ENCODE measurements at regions not wholly inside any gene's neighbourhood (a gene's known extent, or its start where the extent isn't known, plus 50 kb on each side); places are given as distances from the start of the nearest gene placed in this dataset.
"Not testable (repeated sequence)": the region's sequence is repeated elsewhere in the genome, so short reads cannot be mapped to it uniquely, and the experiment has no call there.

DNA sequence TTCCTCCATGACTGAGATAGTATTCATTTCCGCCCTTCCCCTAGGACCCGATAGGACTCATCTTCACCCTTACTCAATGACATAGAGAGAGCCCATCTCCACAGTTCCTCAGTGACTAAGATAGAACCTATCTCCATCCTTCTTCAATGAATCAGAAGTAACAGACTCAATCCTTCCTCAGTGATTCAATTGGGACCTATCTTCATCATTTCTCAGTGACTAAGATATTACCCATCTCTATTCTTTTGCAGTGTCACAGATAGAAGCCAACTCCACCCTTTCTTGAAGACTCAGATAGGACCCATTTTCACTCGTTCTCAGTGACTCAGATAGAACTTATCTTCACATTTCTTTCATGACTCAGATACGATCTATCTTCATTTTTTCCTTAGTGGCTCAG lies 164.6 kb downstream of the FBXO4 start:
- no peaks in the 10 kb centered on the region for H3K36me3 ChIP-seq (replicated peaks; ENCODE audit: insufficient read depth, low read length)

GRCh38 chr5:42090162-42090561 lies 165.1 kb downstream of the FBXO4 start:
- Histone ChIP-seq H3K9me3 (replicated peaks; ENCODE audit: insufficient read depth, low read length) (no peaks in the 10 kb centered on the region), H3K4me3 (ENCODE audit: low read length) (no peak overlapping the region), H3K27ac (ENCODE audit: low read length) (no peak overlapping the region), H3K27me3 (replicated peaks; ENCODE audit: insufficient read depth, low read length) (no peaks in the 10 kb centered on the region), H4K20me1 (ENCODE audit: insufficient read depth, low read length) (no peaks in the 10 kb centered on the region), H3K9me2 (replicated peaks; ENCODE audit: insufficient read depth, low read length) (0 out of 2 replicates have a peak, but pooled peaks cover 2% of the 10 kb centered on the region), H2AFZ (ENCODE audit: low read length) (no peak overlapping the region), H3K4me1 (ENCODE audit: low read length) (no peaks in the 10 kb centered on the region), H3K36me3 (replicated peaks; ENCODE audit: insufficient read depth, low read length) (no peaks in the 10 kb centered on the region), H3K79me2 (ENCODE audit: low read length) (no peaks in the 10 kb centered on the region), H3F3A (ENCODE audit: insufficient read depth, low read length) (no peaks in the 10 kb centered on the region), H3K9ac (ENCODE audit: low read length) (no peak overlapping the region), H3K4me2 (ENCODE audit: low read depth, low read length) (no peak overlapping the region)
- no peak for DNase-seq
- TF ChIP-seq CTCF (IDR thresholded peaks at IDR 0.05; ENCODE audit: low read length) (no peak), EZH2phosphoT487 (IDR thresholded peaks at IDR 0.05; ENCODE audit: low read length) (no peak), EZH2 (optimal IDR thresholded peaks at IDR 0.05; ENCODE audit: low read depth, low read length) (no peak)

More for the DNA sequence above, 164.6 kb downstream of the FBXO4 start:
- H3K4me3 ChIP-seq (ENCODE audit: low read length), result no peak overlapping the region
- no peak for TF ChIP-seq CTCF (IDR thresholded peaks at IDR 0.05; ENCODE audit: low read length)
- H3K4me1 ChIP-seq (ENCODE audit: low read length), result no peaks in the 10 kb centered on the region
- H3F3A ChIP-seq (ENCODE audit: insufficient read depth, low read length), result no peaks in the 10 kb centered on the region
- no peaks in the 10 kb centered on the region for H3K9me3 ChIP-seq (replicated peaks; ENCODE audit: insufficient read depth, low read length)
- H3K9ac ChIP-seq (ENCODE audit: low read length), result no peak overlapping the region
- no peak overlapping the region for H3K4me2 ChIP-seq (ENCODE audit: low read depth, low read length)
- no peaks in the 10 kb centered on the region for H3K79me2 ChIP-seq (ENCODE audit: low read length)
- DNase-seq, result no peak
- no peaks in the 10 kb centered on the region for H3K27me3 ChIP-seq (replicated peaks; ENCODE audit: insufficient read depth, low read length)
- H4K20me1 ChIP-seq (ENCODE audit: insufficient read depth, low read length), result no peaks in the 10 kb centered on the region
- H3K27ac ChIP-seq (ENCODE audit: low read length), result no peak overlapping the region
- no peak overlapping the region for H2AFZ ChIP-seq (ENCODE audit: low read length)
- 0 out of 2 replicates have a peak, but pooled peaks cover 2% of the 10 kb centered on the region for H3K9me2 ChIP-seq (replicated peaks; ENCODE audit: insufficient read depth, low read length)

DNA sequence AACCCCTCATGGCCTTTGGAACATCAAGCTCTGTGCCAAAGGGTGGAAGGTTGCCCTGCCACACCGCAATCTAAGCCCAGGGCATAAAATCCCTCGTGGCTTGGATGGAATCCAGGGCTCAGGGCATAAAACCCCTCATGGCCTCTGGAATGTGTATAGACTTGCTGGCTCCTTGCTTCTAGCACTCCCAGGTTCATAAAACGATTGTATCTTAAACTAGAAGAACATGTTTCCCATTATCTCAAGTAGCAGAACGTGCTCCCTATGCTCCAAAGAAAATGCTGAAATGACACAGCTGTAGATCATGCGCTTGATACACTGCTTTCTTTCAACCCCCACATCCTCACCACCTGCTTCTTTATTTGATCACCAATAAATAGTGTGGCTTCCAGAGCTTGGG lies 174.8 kb downstream of the FBXO4 start:
- H3F3A ChIP-seq (ENCODE audit: insufficient read depth, low read length); H3K79me2 ChIP-seq (ENCODE audit: low read length); H3K36me3 ChIP-seq (replicated peaks; ENCODE audit: insufficient read depth, low read length); H3K4me1 ChIP-seq (ENCODE audit: low read length); H3K4me3 ChIP-seq (ENCODE audit: low read length); H2AFZ ChIP-seq (ENCODE audit: low read length); DNase-seq; H3K27me3 ChIP-seq (replicated peaks; ENCODE audit: insufficient read depth, low read length); H3K27ac ChIP-seq (ENCODE audit: low read length); H3K4me2 ChIP-seq (ENCODE audit: low read depth, low read length); H3K9me2 ChIP-seq (replicated peaks; ENCODE audit: insufficient read depth, low read length); H3K9ac ChIP-seq (ENCODE audit: low read length); H3K9me3 ChIP-seq (replicated peaks; ENCODE audit: insufficient read depth, low read length); H4K20me1 ChIP-seq (ENCODE audit: insufficient read depth, low read length): not testable (repeated sequence)

DNA sequence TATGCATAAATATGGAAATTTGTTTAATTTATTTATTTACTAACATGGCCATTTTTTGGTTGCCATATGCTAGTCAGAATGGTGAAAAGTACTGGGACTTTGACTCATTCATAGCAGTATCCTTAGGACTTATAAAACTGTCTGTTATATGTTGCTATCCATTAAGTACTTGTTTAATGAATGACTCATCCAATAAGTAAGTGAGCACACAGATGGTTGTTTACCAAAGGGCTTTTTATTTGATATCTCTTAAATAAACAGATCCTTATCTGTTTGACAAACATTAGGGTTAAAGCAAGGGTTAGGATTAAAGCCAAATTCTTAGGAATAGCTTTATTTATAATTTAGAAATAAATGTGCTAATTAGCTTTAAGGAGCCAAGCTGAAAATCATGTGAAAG lies 183.4 kb downstream of the FBXO4 start:
- H4K20me1 ChIP-seq (ENCODE audit: insufficient read depth, low read length), result no peaks in the 10 kb centered on the region
- H3K4me3 ChIP-seq (ENCODE audit: low read length), result no peak overlapping the region

More for the DNA sequence above, 183.4 kb downstream of the FBXO4 start:
- Histone ChIP-seq H2AFZ (ENCODE audit: low read length) (no peak overlapping the region), H3K79me2 (ENCODE audit: low read length) (no peaks in the 10 kb centered on the region), H3F3A (ENCODE audit: insufficient read depth, low read length) (no peaks in the 10 kb centered on the region), H3K9ac (ENCODE audit: low read length) (no peak overlapping the region), H3K36me3 (replicated peaks; ENCODE audit: insufficient read depth, low read length) (no peaks in the 10 kb centered on the region), H3K4me1 (ENCODE audit: low read length) (no peaks in the 10 kb centered on the region), H3K4me2 (ENCODE audit: low read depth, low read length) (no peak overlapping the region), H3K27ac (ENCODE audit: low read length) (no peak overlapping the region), H3K9me2 (replicated peaks; ENCODE audit: insufficient read depth, low read length) (no peaks in the 10 kb centered on the region), H3K27me3 (replicated peaks; ENCODE audit: insufficient read depth, low read length) (no peaks in the 10 kb centered on the region), H3K9me3 (replicated peaks; ENCODE audit: insufficient read depth, low read length) (no peaks in the 10 kb centered on the region)
- no peak for DNase-seq
- no peak for TF ChIP-seq CTCF (IDR thresholded peaks at IDR 0.05; ENCODE audit: low read length)
- no peak for TF ChIP-seq EZH2phosphoT487 (IDR thresholded peaks at IDR 0.05; ENCODE audit: low read length)
- TF ChIP-seq EZH2 (optimal IDR thresholded peaks at IDR 0.05; ENCODE audit: low read depth, low read length), result no peak
